Endothelial cell of umbilical vein (primary cell): ENCODE measurements at regions not wholly inside any gene's neighbourhood (a gene's known extent, or its start where the extent isn't known, plus 50 kb on each side); places are given as distances from the start of the nearest gene placed in this dataset.

Experiments
- BruUV-seq: library from RNA; stranded (reverse); fragments of 400-500 nt; replicated peaks from 2 replicates; lab custom pipeline; 2021; lab: Mats Ljungman, UMichigan
- CTCF ChIA-PET: fragments of 300-600, 350-600 bp; sonication (Branson Sonifier 250); formaldehyde crosslinking; loops from one replicate; lab custom pipeline; 2021; ENCODE audit warnings: antibody characterized with exemption, inconsistent platforms; lab: Charles Lee
- POLR2A ChIA-PET: fragments of 300-600, 350-600 bp; sonication (Branson Sonifier 250); formaldehyde crosslinking; loops from one replicate; lab custom pipeline; 2021; ENCODE audit warnings: antibody characterized with exemption, inconsistent platforms; lab: Charles Lee
- DNase-seq: peaks from one replicate; pipeline ENCODE4 v3.0.0-alpha.2; 2011; ENCODE audit warnings: low read depth, low spot score
- FAIRE-seq: peaks from 2 replicates; lab custom pipeline; 2011; peaks lifted over from hg19 to GRCh38; lab: Jason Lieb, UNC
- H2AFZ ChIP-seq: 2 replicates; pipeline ENCODE4 v1.6.0; 2012; ENCODE audit warnings: low read depth, low read length, control low read depth, inconsistent platforms
- H3K27ac ChIP-seq: 2 replicates; pipeline ENCODE4 v1.5.1; 2011; ENCODE audit warnings: low read depth, mild to moderate bottlenecking, control low read depth, low read length, moderate library complexity; ENCODE audit not compliant: insufficient read depth
- H3K27me3 ChIP-seq, 2 experiments: 2 replicates each; pipeline versions ENCODE4 v1.6.0 to v1.6.1; 2011; ENCODE audit warnings: low read length in 2 of 2, mixed read lengths in 1 of 2; ENCODE audit not compliant: control insufficient read depth in 2 of 2, insufficient read depth in 2 of 2
- H3K36me3 ChIP-seq, 2 experiments: 2 replicates in 1 of 2; 3 replicates in 1 of 2; pipeline ENCODE4 v1.5.1; 2011; ENCODE audit warnings: low read length in 2 of 2, mild to moderate bottlenecking in 1 of 2, moderate library complexity in 1 of 2; ENCODE audit not compliant: control insufficient read depth in 2 of 2, insufficient read depth in 2 of 2; ENCODE audit errors: extremely low read depth in 1 of 2
- H3K4me1 ChIP-seq: 3 replicates; pipeline ENCODE4 v1.5.1; 2011; ENCODE audit warnings: mild to moderate bottlenecking, low read length; ENCODE audit not compliant: control insufficient read depth, insufficient read depth; ENCODE audit errors: extremely low read depth
- H3K4me2 ChIP-seq: 2 replicates; pipeline ENCODE4 v1.6.1; 2011; ENCODE audit warnings: low read length, control low read depth, mixed read lengths; ENCODE audit not compliant: insufficient read depth
- H3K4me3 ChIP-seq, 3 experiments: fragments of 200-600 bp in 1 of 3; sonication (generic), shearing (Covaris generic) in 1 of 3; replicated peaks in 1 of 3; 2 replicates each; pipeline ENCODE4 v1.5.1; 2011 to 2016; ENCODE audit warnings: control low read depth in 3 of 3, low read length in 3 of 3, mild to moderate bottlenecking in 2 of 3, inconsistent platforms in 1 of 3, low read depth in 1 of 3, moderate library complexity in 1 of 3; ENCODE audit not compliant: insufficient read depth in 1 of 3
- H3K79me2 ChIP-seq: 2 replicates; pipeline ENCODE4 v1.6.0; 2012; ENCODE audit warnings: low read length, inconsistent platforms; ENCODE audit not compliant: control insufficient read depth, insufficient read depth
- H3K9ac ChIP-seq: replicated peaks from 2 replicates; pipeline ENCODE3; 2011; ENCODE audit warnings: low read length, control low read depth; ENCODE audit not compliant: insufficient read depth; ENCODE audit errors: extremely low read depth
- H3K9me1 ChIP-seq: replicated peaks from 3 replicates; pipeline ENCODE4 v1.6.0; 2011; ENCODE audit warnings: mild to moderate bottlenecking, low read length; ENCODE audit not compliant: control insufficient read depth, insufficient read depth; ENCODE audit errors: extremely low read depth
- H3K9me3 ChIP-seq: replicated peaks from 2 replicates; pipeline ENCODE4 v1.5.1; 2012; ENCODE audit warnings: low read length, inconsistent platforms; ENCODE audit not compliant: control insufficient read depth, insufficient read depth
- H4K20me1 ChIP-seq: replicated peaks from 2 replicates; pipeline ENCODE3; 2011; ENCODE audit warnings: mild to moderate bottlenecking, low read length; ENCODE audit not compliant: control insufficient read depth, insufficient read depth; ENCODE audit errors: extremely low read depth
- CTCF ChIP-seq, 2 donors: IDR thresholded peaks; 1 replicate in 1 of 2; 2 replicates in 1 of 2; pipeline ENCODE4 v1.5.1; 2011; ENCODE audit warnings: low read length in 2 of 2, mild to moderate bottlenecking in 2 of 2, moderate library complexity in 2 of 2, control low read depth in 1 of 2, inconsistent platforms in 1 of 2, low read depth in 1 of 2; ENCODE audit not compliant: insufficient read depth in 1 of 2; ENCODE audit errors: extremely low read depth in 1 of 2
- EZH2 ChIP-seq: IDR thresholded peaks from 2 replicates; pipeline ENCODE4 v1.6.1; 2012; ENCODE audit warnings: borderline replicate concordance, low read depth, mild to moderate bottlenecking, moderate library complexity, low read length, inconsistent platforms; ENCODE audit not compliant: severe bottlenecking
- FOS ChIP-seq: IDR thresholded peaks from 2 replicates; pipeline ENCODE4 v1.6.1; 2011; ENCODE audit warnings: mild to moderate bottlenecking, low read length, moderate library complexity, borderline replicate concordance; ENCODE audit not compliant: insufficient read depth
- GATA2 ChIP-seq: IDR thresholded peaks from 2 replicates; pipeline ENCODE4 v1.7.0; 2011; ENCODE audit warnings: low read depth, mild to moderate bottlenecking, moderate library complexity, mixed read lengths, low read length; ENCODE audit not compliant: insufficient read length, insufficient read depth
- JUN ChIP-seq: IDR thresholded peaks from 2 replicates; pipeline ENCODE4 v1.6.1; 2011; ENCODE audit warnings: borderline replicate concordance, low read depth; ENCODE audit not compliant: insufficient read length, insufficient read depth
- MAX ChIP-seq: IDR thresholded peaks from 2 replicates; pipeline ENCODE4 v1.6.1; 2011; ENCODE audit not compliant: insufficient read depth, insufficient read length
- MYC ChIP-seq: IDR thresholded peaks from one replicate; pipeline ENCODE4 v1.6.1; 2011; ENCODE audit warnings: mild to moderate bottlenecking, low read depth, low read length
- POLR2A ChIP-seq: IDR thresholded peaks from 2 replicates; pipeline ENCODE4 v1.6.1; 2012; ENCODE audit warnings: low read depth, mild to moderate bottlenecking, control low read depth, low read length
- POLR2AphosphoS5 ChIP-seq: IDR thresholded peaks from 2 replicates; pipeline ENCODE4 v1.6.1; 2012; ENCODE audit warnings: low read depth, mild to moderate bottlenecking, control low read depth, low read length, moderate library complexity; ENCODE audit not compliant: insufficient read depth
- dilution Hi-C: fragments of 300-500 bp; cut with MboI; formaldehyde crosslinking; loops from one replicate; pipeline ENCODE4 v1.15.0; 2019; ENCODE audit warnings: low sequenced_read_pairs; ENCODE audit not compliant: extremely low pct_ligation_motif_present
- intact Hi-C: fragments of 100-400 bp; cut with micrococcal nuclease; formaldehyde crosslinking; loops from one replicate; pipeline ENCODE4 v1.10.0; 2022

- Histone ChIP-seq H3K79me2 (no peaks in the 10 kb centered on the region), H4K20me1 (no peaks in the 10 kb centered on the region), H3K4me1 (no peaks in the 10 kb centered on the region), H3K9ac (no peak overlapping the region), H3K27ac (no peak overlapping the region), H3K27me3 (no peaks in the 10 kb centered on the region), H3K4me2 (no peak overlapping the region), H3K36me3 (no peaks in the 10 kb centered on the region), H3K9me3 (no peaks in the 10 kb centered on the region), H3K4me3 (no peak overlapping the region), H3K9me1 (no peaks in the 10 kb centered on the region), H2AFZ (no peak overlapping the region)
- POLR2A ChIA-PET: no interaction called here
- dilution Hi-C loops (no loop called here), intact Hi-C loops (no loop called here)
- CTCF ChIA-PET: interaction anchor here (2.0 to 2.1 kb wide), 2 partner anchors 9 to 342 kb away, joined by 7 read pairs; no protein-coding TSS in a partner anchor
- no TSS peak for BruUV-seq
- FAIRE-seq (no peak), DNase-seq (no peak)
- TF ChIP-seq MAX: no peak
- no peak for TF ChIP-seq EZH2
- no peak for TF ChIP-seq FOS
- TF ChIP-seq GATA2: no peak
- TF ChIP-seq MYC: no peak
- no peak for TF ChIP-seq POLR2AphosphoS5
- TF ChIP-seq CTCF (IDR thresholded peaks at IDR 0.05; ENCODE audit: extremely low read depth in 1 of 2, insufficient read depth in 1 of 2, low read depth in 1 of 2, low read length in 2 of 2): no peak
- TF ChIP-seq JUN: no peak
- no peak for TF ChIP-seq POLR2A
These were observed 674.9 kb upstream of the POM121L12 start for GRCh38 chr7:52360541-52360940.
